HG02840 (cell line): ENCODE measurements at regions not wholly inside any gene's neighbourhood (a gene's known extent, or its start where the extent isn't known, plus 50 kb on each side); places are given as distances from the start of the nearest gene placed in this dataset.

ENCODE experiments used
- ATAC-seq: cut with Tn5 transposase; IDR thresholded peaks from one replicate; pipeline ENCODE4 v1.9.1; 2021; ENCODE audit warnings: mild to moderate bottlenecking, moderate library complexity, moderate number of reproducible peaks; ENCODE audit not compliant: unreplicated experiment, low FRiP score

DNA sequence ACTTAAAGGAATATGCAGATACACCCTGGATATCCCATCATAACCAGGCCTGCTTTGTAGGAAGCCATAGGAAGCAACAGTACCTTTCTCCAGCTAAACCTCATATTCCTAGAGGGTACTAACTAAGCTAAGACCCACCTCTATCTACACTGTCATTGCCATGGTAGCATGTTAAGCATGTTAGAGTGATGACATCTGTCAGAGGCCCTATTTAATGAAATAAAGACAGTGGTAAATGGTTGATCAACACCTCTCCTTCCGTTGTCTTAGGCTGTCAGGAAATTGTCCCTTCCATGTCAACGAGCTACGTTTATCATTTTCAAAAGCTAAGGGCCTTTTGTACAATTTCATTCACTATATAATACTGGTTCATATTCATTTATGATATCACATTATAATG is 251.1 kb upstream of the PSMD7 start:
- ATAC-seq, result no peak

- no peak for ATAC-seq
These were observed 260.8 kb upstream of the PSMD7 start for GRCh38 chr16:74035816-74036215.

DNA sequence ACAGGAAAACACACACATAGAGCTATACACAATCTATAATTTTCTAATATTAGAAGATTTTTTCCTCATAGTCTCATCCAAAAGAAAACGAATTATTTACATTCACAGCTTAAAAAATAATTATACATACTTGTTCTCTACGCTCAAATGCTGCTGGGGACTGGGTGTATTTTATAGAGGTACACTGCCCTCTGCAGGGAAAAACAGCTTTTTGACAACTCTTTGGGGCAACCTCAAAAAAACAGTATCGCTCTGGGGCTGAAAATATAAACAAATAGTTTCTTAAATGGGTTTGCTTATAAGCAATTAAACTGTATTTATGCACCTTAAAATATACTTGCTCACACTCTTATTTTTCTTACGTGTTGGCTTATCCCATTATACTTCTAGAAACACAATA is 261.8 kb upstream of the PSMD7 start:
- no peak for ATAC-seq

DNA sequence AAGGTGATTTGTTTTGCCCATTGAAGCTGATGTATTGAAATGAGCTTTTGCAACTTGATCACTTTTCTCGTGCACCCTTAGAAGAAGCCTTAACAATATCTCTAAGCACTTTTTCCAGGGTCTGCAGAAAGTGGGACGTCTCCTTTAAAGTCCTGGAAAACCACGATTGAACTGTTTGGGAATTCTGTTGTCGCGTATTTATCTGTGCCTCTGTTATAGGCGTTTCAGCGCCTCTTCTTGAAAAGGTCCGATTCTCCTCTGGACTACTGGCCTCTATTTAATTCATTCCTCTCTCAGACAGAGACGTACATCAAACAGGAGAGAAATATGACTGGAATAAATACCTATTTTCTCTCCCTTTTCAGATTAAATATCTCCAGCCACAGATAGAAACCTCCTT is 262.4 kb upstream of the PSMD7 start:
- ATAC-seq, result no peak

DNA sequence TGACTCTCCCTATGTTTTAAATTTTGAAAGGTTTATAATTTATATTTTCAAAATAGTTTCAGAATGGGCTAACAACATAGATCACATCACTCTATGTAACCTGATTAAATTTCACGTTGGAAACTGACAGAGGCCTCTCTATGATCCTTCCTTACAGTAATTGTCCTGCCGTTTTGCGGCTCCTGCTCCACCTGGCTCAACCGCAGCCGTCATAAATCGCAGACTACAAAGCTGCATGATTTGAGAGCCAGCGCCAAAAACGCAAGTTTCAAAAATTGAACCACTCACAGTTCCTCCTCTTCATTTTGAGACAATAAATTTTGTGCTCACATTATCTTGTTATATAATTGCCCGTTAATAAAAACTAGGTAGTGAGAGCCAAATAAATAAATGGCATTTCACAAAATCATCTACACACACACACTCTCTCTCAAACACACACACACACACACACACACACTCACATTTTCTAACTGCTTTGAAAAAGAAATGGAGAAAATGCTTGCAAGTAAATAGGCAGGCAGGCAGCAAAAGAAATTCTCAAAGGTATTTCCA is 263.1 kb upstream of the PSMD7 start:
- ATAC-seq, result no peak

- no peak for ATAC-seq
These were observed 265.1 kb upstream of the PSMD7 start for GRCh38 chr16:74031551-74031950.

GRCh38 chr16:74030000-74030706 is 266.5 kb upstream of the PSMD7 start:
- no peak for ATAC-seq

- no peak for ATAC-seq
These were observed 267.4 kb upstream of the PSMD7 start for GRCh38 chr16:74029115-74029792.

DNA sequence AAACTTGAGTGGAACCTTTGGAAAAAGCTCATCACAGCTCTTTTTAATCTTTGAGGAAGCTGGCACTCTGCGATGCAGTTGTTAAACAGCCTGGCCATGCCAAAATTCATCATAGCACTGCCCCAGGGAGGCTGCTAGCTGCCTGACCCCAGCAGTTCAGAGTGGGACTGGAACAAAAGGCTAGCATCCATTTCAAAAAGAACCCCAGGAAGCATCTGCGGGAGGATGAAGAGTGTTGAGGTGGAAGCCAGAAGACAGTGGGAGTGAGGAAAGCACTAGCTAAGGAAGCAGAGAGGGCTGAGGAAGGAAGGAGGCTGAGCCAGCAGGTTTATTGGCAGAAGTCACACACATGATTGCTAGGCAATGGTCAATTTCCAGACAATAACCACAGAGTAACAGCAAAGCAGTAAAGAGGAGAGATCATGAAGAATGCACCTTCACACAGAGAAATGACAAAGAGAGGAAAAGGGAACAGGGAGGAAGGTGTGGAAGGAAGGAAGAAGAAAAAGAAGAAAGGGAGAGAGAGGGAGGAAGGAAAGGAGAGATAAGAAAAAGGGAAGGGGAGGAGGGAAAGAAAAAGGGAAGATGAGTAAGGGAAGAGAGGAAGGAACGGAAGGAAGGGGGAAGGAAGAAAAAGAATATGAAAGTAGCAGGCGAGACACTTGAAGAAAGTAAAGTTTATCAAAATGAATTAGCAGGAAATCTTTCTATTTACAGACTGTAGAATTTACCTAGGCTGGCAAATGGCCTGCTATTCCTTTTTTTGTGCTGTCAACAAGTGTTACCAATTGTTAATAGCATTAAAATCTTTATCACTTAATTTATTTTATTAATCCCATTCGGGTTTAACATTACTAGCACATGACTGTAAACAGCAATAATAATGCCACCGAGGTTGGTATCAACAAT is 270.0 kb upstream of the PSMD7 start:
- ATAC-seq, result no peak

DNA sequence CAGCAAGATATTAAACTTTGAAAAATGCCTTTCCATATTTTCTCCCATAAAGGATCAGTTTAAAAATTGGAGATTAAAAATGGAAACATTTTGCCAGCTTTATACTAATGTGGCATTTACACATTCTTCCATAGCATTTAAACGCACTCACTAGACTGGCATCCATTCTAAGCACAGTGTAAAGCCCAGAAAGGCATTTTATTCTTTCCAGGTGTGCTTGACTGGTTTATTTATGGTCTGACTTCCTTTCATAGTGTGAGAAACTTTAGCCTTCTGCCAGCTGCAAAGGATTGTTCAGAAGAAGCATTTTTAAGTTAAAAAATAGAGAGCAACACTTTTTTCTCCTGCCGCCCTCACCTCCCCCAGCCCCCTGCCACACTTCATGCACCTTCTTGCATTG is 271.7 kb upstream of the PSMD7 start:
- no peak for ATAC-seq

DNA sequence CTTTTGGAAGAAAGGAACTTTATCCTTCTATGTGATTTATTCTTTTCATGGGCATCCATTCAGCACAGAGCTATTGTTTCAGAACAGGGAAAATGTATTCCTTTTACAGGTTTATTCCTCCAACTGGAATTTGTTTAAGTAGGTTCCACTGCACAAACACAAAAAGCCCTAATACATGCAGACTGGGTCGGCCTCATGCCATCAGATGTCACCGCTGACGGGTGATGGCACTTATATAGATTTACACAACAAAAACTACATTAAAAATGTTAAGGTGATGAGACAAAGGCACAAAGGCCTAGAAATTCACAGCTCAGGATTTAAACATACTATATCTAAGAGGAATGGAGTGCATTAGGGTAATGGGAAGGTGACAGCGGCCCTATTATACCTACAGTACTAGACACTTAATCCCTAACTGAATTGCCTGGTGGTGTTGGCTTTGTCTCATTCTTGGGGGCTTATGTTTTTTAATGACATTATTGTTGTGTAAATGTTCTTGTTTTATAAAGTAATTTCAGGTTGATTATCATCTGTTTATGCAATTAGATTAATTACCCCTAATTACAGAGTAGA is 276.4 kb upstream of the PSMD7 start:
- no peak for ATAC-seq

GRCh38 chr16:74019612-74020011 is 277.0 kb upstream of the PSMD7 start:
- ATAC-seq, result no peak

DNA sequence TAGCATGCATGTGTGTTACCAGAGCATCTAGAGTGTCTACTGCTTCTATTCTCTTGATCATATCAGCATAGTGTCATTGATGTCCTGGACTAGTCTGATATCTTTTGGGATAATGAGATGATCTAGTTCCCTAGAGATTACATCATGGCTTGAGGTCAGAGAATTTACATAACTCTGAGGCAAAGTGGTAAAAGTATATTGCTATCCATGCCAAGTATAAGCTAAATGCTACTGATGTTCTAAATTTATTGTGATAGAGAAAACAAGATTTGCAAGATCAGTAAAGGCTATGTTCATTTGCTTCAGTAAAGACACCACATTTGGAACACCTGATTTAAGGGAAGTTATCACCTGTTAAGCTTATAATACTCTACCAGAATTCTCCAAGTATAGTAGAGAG is 280.7 kb upstream of the PSMD7 start:
- no peak for ATAC-seq

- no peak for ATAC-seq
These were observed 297.9 kb upstream of the PSMD7 start for GRCh38 chr16:73998707-73999106.

DNA sequence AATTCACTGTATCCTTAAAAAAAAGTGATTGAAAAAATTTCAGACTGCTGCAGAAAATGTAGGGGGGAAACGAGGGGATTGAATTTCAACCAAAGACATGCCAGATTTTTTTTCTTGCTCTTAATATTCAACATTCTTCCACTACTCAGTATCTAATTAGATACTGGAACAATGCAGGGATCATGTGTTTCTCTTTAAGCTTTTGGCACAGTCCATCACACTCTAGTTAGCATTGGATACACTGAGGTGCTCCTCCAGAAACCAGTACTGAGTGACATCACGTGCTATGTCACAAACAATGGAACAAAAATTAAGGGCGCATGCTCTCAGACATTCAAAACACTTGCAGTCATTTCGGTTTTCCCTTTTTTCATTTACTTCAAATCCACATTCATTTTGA is 298.6 kb upstream of the PSMD7 start:
- ATAC-seq, result no peak

- ATAC-seq, result no peak
These were observed 299.3 kb upstream of the PSMD7 start for GRCh38 chr16:73997340-73997711.

GRCh38 chr16:73996624-73997339 is 299.8 kb upstream of the PSMD7 start:
- ATAC-seq, result no peak

- no peak for ATAC-seq
These were observed 302.7 kb upstream of the PSMD7 start for GRCh38 chr16:73993878-73994277.

DNA sequence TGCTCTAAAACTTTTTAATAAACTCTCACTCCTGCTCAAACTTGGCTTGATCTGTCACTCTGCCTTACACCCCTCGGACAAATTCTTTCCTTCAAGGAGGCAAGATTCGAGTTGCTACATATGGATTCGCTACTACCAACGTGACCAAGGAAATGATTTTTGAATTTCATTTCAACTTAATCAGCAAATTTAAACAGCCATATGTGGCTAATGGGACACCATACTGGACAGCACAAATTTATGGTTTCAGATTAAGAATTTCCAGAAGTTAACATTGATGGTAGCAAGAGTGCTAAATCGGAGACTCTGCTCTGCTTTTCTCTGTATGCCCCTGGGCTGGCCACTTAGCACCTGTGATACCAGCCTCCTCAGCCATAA is 318.2 kb upstream of the PSMD7 start:
- no peak for ATAC-seq

DNA sequence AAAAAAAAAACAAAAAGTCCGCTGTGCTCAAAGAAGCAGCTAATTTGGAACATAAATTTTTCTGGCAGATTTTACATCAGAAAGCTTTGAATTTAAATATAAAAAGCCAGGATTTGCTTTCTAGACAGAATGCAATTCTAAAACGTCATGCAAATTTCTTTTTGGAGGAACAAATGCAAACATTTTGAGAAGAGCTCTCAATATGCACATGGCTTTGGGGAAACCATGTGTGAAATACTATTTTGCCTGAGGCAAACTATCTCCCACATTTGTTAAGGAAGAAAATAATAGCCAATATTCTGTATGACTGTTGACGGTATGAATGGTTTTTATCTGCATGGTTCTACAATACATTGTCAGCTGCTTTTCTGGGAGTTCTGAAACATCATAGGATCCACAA is 320.0 kb upstream of the PSMD7 start:
- ATAC-seq, result no peak
